ENCODE measurements at regions not wholly inside any gene's neighbourhood (a gene's known extent, or its start where the extent isn't known, plus 50 kb on each side); places are given as distances from the start of the nearest gene placed in this dataset.

- no peak for ATAC-seq
- Histone ChIP-seq H3K9me3 (no peaks in the 10 kb centered on the region), H3K4me3 (no peak overlapping the region), H3K27ac (no peak overlapping the region), H3K27me3 (no peaks in the 10 kb centered on the region), H3K36me3 (no peaks in the 10 kb centered on the region), H3K4me1 (no peaks in the 10 kb centered on the region)
- TF ChIP-seq CTCF (IDR thresholded peaks at IDR 0.05): no peak
- intact Hi-C loops (cut with DNase I): no loop called here
- DNase-seq: no peak
These were observed 1321.0 kb downstream of the ROBO2 start for GRCh38 chr3:78360849-78361248.

- Histone ChIP-seq H3K27ac (no peak overlapping the region), H3K27me3 (no peaks in the 10 kb centered on the region), H3K4me3 (no peak overlapping the region), H3K4me1 (no peaks in the 10 kb centered on the region), H3K9me3 (no peaks in the 10 kb centered on the region), H3K36me3 (no peaks in the 10 kb centered on the region)
- intact Hi-C loops (cut with DNase I): no loop called here
- ATAC-seq: no peak
- no peak for DNase-seq
- TF ChIP-seq CTCF (IDR thresholded peaks at IDR 0.05): no peak
These were observed 1328.9 kb downstream of the ROBO2 start for GRCh38 chr3:78368636-78369345.

GRCh38 chr3:78390221-78390620, 1350.3 kb downstream of the ROBO2 start:
- H3K4me3 ChIP-seq: no peak overlapping the region
- H3K27ac ChIP-seq: no peak overlapping the region
- no peaks in the 10 kb centered on the region for H3K4me1 ChIP-seq
- H3K27me3 ChIP-seq: no peaks in the 10 kb centered on the region
- H3K36me3 ChIP-seq: no peaks in the 10 kb centered on the region
- no peak for TF ChIP-seq CTCF (IDR thresholded peaks at IDR 0.05)
- H3K9me3 ChIP-seq: peaks cover 5% of the 10 kb centered on the region
- ATAC-seq (no peak), DNase-seq (no peak)
- intact Hi-C loops (cut with DNase I): no loop called here

- no peaks in the 10 kb centered on the region for H3K4me1 ChIP-seq
- no peak overlapping the region for H3K27ac ChIP-seq
- no peak overlapping the region for H3K4me3 ChIP-seq
- H3K27me3 ChIP-seq: no peaks in the 10 kb centered on the region
- H3K36me3 ChIP-seq: no peaks in the 10 kb centered on the region
- intact Hi-C loops (cut with DNase I): no loop called here
- no peak for TF ChIP-seq CTCF (IDR thresholded peaks at IDR 0.05)
- DNase-seq (no peak), ATAC-seq (no peak)
- no peaks in the 10 kb centered on the region for H3K9me3 ChIP-seq
These were observed 1358.5 kb downstream of the ROBO2 start for GRCh38 chr3:78398401-78398800.

GRCh38 chr3:78402720-78403119, 1362.8 kb downstream of the ROBO2 start:
- DNase-seq (no peak), ATAC-seq (peak; percentile 75)
- Histone ChIP-seq H3K4me1 (no peaks in the 10 kb centered on the region), H3K27me3 (no peaks in the 10 kb centered on the region), H3K27ac (no peak overlapping the region), H3K9me3 (no peaks in the 10 kb centered on the region), H3K4me3 (no peak overlapping the region), H3K36me3 (no peaks in the 10 kb centered on the region)
- no peak for TF ChIP-seq CTCF (IDR thresholded peaks at IDR 0.05)
- intact Hi-C loops (cut with DNase I): no loop called here

GRCh38 chr3:78405745-78406144, 1362.1 kb downstream of the ROBO1 start:
- TF ChIP-seq CTCF (IDR thresholded peaks at IDR 0.05): no peak
- H3K4me1 ChIP-seq: no peaks in the 10 kb centered on the region
- no peak for DNase-seq

More at GRCh38 chr3:78405745-78406144, 1362.1 kb downstream of the ROBO1 start:
- H3K27ac ChIP-seq: no peak overlapping the region
- H3K36me3 ChIP-seq: no peaks in the 10 kb centered on the region
- intact Hi-C loops (cut with DNase I): no loop called here
- no peaks in the 10 kb centered on the region for H3K9me3 ChIP-seq
- ATAC-seq: no peak
- H3K4me3 ChIP-seq: no peak overlapping the region
- H3K27me3 ChIP-seq: no peaks in the 10 kb centered on the region

All from upper lobe of right lung (tissue), 1 donor.